Hindlimb muscle (tissue), 1 donor: ENCODE measurements at regions not wholly inside any gene's neighbourhood (a gene's known extent, or its start where the extent isn't known, plus 50 kb on each side); places are given as distances from the start of the nearest gene placed in this dataset.
A peak's percentile ranks its signal among the peaks of the same experiment; 100 is the strongest.
"Not testable (repeated sequence)": the region's sequence is repeated elsewhere in the genome, so short reads cannot be mapped to it uniquely, and the experiment has no call there.

Experiments used
- DNase-seq: peaks from one replicate; pipeline ENCODE4 v3.0.0-alpha.2; 2013

DNA sequence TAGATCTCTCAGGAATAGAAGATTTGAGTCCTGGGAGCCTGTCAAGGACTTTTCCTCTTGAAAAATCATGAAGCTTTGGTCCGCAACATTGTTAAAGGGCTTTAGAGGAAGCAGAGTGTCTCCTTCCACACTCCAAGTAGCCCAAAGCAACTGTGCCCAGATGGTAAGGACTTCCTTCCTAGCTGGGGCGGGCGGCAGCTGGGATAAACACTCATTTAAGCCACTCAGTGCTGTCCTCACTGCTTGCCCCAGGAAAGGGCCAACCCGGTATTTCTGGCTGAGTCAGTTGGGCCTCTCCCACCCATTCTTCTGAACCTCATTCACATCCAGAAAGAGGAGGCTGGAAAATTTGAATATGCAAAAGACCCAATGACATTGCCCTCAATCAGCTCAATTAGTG lies 144.3 kb downstream of the CHIC2 start:
- DNase-seq, result no peak

DNA sequence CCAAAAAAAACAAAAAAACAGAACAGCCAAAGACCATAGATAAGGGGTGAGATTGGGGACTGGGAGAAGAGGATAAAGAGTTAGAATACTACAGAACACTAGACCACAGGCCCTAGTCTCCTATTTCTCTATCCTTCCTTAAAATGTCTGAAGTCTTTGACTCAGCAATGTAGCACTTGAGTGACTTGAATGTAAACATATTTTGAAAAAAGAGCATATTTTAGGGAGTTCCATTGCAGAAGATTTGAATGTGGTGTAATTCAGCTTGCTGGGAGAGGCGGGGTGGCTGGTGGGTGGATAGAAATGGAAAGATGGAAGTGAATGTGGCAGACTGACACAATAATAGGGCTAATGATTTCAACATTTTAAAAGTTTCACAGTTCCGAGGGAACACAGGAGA lies 144.9 kb downstream of the CHIC2 start:
- no peak for DNase-seq

DNA sequence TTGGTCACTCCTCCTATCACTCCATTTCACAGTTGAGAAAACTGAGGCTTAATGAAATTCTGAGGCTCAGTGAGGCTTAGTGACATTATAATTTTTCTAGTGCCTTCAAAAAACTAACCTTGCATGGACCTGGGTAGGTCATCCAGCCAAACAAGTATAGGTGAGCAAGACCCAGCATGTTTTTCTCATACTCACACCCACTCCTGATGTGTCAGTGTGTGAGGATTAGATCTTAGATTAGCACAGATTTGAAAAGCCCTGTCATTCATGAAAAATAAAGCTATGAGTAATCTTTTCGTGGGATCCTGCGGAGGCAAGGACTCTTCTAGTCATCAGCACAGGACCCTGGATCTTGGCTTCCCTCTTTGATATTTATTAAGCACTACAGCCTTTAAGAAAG lies 146.7 kb downstream of the CHIC2 start:
- DNase-seq, result no peak

DNA sequence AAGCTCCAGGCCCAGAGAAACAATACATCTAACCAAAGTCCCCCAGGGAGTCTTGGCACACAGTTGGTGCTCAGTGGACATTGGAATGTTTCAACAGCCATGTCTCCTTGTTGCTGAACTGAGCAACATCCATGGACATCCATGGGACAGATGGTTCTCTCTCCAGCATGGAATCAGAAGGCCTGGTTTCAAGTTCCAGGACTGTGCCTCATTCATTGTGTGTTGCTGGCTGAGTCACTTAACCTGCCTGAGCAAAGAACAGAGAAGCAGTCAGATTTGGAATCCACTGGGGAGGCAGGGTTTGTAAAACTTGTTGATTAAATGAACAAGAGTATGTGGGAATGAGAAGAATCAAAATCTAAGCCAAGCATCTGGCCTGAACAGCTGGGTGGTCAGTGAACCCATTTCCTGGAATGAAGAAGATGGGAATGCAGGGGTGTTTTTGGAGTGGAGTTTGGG lies 147.9 kb downstream of the CHIC2 start:
- no peak for DNase-seq

DNA sequence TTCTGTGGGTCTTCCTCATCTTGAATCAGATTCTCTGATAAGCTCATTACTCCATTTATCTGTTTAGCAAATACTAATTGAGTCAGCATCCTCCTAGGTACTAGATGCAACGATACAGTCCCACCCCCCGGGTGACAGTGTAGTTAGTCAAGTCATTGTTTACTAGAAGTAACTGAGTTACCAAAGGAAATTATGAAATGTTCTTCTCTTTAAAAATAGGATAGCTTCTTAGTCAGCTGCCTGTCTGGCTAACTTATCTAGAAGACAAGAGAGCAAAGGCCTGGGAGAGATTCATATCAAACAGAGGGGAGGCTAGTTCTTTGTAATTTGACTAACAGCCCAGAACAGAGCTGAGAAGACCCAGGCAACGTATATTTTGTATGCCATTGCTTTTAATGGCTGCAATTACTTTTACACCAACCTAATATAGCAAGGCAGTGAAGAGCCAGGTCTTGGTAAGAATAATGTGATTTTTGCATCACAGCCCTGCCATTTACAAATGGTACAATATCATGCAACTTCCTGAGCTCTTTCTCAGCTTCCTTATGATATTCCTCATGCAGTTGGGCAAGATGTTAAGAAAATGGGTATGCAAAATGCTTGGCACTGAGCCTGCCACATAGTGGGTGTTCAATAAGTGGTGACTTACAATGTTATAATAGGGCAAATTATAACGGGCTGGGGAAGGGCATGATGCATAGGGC lies 149.9 kb downstream of the CHIC2 start:
- DNase-seq, result no peak

DNA sequence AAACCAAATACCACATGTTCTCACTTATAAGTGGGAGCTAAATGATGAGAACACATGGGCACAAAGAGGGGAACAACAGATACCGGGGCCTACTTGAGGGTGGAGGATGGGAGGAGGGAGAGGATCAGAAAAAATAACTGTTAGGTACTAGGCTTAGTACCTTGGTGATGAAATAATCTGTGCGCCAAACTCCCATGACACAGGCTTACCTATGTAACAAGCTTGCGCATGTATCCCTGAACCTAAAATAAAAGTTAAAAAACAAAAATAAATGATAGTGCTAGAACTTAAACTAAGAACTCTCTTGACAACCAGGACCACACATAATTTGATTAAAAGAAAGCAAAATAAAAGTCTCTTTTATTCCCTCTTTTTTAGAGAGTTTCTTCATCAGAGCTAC lies 150.6 kb downstream of the CHIC2 start:
- DNase-seq, result no peak

DNA sequence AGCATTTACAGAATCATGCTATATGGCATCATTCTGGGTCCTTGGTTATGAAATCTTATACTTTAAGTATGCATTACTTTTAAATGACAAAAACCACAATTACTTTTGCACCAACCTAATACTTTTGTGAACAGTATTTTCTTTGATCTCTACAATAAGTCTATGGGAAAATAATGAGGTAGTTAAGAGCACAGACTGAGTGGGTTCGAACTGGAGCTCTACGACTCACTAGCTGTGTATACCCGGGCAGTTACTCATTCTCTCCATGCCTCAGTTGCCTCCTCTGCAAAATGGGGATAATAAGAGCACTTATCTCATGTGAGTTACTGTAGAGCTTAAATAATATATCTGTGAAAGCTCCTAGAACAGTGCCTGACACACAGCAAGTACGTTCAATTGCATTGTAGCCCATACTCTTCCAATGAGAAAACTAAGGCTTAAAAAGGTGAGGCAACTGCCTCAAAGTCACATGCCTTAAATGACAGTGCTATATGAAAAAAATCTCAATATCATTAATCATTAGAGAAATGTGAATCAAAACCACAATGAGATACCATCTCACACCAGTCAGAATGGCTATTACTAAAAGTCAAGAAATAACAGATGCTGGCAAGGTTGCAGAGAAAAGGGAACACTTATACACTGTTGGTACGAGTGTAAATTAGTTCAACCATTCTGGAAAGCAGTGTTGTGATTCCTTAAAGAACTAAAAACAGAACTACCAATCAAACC lies 151.5 kb downstream of the CHIC2 start:
- no peak for DNase-seq

DNA sequence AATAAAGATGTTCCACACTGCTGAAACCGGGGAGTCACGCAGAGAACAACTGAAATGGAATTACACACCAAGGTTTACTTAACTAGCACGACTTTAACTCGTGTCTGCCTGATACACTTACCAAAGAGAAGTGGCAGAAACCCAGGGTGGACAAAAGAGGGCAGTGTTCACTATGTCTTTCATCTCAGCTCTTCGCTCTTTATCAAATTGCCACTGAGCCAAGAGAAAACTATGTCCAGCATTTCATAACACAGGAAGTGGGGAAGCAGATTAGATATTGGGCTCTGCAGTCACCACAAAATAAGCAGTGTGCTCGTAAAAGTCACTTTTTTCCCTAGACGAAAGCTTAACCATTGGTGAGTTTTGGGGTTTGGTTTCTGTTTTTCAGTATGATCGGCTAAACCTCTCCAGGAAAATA lies 155.7 kb downstream of the CHIC2 start:
- peak; percentile 68 for DNase-seq

DNA sequence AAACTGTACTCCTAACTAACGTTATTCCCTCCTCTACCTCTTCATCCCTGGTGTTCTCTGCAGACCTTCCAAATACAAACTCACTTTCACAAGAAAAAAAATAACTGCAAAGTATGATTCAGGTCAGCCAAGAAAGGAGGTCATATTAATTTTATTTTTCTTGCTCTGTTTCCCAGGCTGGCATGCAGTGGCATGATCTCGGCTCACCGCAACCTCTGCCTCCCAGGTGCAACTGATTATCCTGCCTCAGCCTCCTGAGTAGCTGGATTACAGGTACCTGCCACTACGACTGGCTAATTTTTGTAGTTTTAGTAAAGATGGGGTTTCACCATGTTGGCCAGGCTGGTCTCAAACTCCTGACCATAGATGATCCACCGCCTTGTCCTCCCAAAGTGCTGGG lies 156.6 kb downstream of the CHIC2 start:
- no peak for DNase-seq

DNA sequence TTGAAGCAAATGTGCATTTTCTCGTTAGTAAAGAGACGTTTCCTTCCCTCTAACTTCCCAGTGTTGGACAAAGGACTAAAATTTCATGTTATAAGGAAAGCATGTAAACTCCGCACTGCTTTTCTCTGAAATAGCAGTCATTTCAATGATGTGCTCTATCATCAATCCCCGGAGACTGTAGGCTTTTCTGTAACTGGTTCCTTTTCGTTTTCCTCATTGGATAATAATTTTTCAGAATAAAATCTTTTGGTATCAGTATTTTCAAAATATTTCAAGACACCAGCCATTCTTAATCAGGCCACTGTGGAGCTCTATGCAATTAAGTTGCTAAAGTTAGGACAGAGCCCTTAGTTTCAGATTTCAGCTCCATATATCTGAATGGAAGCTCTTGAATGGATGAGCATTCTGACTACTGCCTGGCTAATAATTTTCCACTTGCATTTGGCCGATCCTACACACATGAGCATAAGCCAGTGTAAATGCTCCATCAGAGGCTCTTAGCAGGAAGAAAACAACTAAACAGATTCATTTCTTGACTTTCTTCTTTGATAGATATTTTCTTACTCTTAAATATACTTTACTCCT lies 157.7 kb downstream of the CHIC2 start:
- peak; percentile 46 for DNase-seq

DNA sequence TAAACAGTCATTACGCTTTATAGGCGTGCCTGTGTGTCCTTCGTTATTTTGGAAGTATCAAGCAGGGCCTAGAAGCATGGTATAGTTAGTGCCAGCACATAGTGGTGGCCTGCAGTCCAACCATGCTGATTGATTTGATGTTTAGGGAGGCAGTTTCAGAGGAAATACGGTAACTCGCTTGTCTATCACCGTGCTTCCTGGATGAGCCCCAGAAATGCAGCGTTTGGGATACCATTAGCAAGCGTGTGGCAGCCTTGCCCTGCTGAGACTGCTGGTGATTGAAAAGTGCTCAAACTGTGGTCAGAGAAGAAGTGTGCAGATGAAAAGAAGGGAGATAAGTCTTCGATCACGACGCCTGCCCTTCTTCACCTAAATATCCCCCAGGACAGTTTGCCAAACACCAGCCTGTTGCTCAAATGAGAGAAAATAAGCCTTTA lies 158.4 kb downstream of the CHIC2 start:
- DNase-seq, result peak; percentile 69

DNA sequence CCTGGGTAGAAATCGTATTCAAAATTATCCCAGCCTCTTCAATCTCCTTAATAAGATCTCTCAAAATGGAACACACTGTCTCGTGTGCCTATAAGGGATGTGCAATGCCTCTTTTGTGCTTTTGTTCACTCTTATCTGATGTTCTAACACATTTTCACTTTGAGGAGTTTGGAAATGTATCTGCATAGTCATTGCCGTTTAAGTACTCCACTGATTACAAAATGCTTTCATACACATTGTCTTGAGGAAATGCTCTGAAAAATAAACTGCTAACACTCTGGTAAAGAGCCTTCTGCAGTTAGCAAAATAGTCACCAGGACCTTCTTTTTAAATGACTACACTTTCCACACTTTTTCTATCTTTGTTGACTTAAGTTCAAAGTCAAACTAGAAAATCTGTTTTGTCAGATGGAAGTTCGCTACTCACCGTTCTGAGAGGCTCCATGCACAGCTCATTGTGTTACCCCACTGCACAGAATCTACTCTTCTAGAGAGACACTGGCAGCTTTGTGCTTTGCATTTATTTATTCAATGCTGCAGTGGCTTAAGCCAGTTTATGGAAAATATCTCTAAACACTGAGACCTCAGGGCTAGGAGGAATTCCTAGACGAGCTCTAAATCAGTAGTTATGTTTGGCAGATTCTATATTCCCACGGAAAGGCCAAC lies 159.0 kb downstream of the CHIC2 start:
- DNase-seq, result no peak

DNA sequence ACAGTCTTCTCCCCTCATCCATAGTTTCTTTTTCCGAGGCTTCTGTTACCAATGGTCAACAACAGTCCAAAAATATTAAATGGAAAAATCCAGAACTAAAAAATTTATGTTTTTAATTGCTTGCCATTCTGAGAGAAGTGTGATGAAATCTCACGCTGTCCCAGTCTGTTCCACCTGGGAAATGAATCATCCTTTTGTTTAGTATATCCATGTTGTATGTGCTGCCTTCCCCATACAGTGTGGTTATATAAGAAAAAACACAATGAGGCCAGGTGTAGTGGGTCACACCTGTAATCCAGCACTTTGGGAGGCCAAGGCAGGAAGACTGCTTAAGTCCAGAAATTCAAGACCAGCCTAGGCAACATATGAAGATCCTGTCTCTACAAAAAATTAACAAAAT lies 161.6 kb downstream of the CHIC2 start:
- no peak for DNase-seq

DNA sequence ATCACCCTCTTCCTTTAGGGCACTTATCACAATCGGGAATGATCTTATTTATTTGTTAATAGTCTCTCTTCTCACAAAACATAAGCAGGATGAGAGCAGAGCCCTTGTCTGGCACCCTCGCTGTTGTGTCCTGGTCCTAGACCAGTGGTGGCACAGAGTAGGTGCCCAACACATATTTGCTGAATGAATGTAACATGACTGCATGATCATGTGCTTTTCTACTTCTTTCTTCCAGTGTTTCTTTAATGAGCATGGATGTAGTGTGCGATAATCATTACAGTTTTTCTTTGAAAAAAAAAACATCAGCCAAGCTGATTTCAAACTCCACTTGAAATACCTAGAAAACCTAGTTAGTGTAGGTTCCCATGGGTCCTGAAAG lies 164.1 kb downstream of the CHIC2 start:
- no peak for DNase-seq

DNA sequence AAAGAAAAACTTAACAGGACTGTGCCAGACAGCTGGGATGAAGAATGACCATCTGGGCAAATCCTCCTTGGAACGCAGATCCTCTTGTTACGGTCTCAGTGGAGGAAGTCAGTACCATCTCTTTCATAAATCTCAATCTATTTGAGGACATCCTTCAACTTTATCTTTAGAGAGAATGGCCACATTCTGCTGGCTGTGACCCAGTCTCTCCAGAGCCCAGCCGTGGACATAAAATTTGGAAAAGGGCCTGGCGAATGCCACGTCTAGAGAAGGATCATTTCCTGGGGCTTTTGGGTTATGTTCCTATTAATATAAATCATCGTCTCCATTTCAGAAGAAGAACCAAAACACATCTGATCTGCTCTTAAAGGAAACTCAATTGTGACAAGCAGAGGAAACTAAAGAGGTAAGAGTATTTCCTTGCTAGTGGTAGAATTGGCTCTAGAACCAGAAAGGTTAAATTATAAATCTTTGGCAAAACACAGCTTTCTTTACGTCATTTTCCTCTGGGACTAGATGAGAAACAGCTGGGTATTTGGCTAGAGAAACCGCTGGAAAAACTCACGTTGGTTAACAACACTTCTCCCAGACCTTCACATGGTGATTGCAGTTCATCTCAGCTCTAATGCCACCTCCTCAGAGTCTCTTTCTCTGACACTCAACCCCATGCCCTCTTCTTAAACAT lies 164.7 kb downstream of the CHIC2 start:
- DNase-seq, result peak; percentile 50

DNA sequence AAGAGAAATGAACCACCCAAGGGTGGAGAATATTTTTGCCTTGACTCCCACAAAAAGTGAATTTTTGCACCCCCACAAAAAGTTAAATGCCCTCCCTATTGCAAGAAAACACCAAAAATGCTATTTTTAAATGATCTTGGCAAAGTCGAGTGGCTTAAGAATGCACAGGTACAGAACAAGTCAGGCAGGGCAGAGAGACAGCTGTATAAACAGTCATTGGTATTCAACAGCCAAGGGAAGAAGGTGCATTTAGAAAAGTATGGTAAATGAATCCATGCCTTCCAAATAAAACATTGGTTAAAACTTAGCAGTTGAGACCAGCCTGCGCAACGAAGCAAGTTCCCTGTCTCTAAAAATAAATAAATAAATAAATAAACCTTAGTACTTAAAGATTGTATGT lies 169.3 kb downstream of the CHIC2 start:
- no peak for DNase-seq

DNA sequence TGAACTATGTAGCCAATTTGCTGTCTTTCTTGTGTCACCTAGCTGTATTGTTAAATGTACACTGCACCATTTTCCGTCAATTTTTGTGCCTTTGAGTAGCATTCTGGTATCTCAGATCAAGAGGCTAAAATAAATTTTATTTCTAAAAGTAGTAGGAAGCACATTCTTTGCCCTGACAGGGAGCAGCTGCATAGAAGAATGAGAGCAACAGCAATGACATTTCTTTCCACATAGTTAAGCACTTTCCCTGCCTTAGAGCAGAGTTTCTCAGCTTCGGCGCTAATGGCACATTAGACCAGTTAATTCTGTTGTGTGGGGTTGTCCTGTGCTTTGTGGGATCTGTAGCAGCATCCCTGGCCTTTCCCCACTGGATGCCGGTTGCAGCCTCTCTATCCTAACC lies 173.9 kb downstream of the CHIC2 start:
- no peak for DNase-seq

DNA sequence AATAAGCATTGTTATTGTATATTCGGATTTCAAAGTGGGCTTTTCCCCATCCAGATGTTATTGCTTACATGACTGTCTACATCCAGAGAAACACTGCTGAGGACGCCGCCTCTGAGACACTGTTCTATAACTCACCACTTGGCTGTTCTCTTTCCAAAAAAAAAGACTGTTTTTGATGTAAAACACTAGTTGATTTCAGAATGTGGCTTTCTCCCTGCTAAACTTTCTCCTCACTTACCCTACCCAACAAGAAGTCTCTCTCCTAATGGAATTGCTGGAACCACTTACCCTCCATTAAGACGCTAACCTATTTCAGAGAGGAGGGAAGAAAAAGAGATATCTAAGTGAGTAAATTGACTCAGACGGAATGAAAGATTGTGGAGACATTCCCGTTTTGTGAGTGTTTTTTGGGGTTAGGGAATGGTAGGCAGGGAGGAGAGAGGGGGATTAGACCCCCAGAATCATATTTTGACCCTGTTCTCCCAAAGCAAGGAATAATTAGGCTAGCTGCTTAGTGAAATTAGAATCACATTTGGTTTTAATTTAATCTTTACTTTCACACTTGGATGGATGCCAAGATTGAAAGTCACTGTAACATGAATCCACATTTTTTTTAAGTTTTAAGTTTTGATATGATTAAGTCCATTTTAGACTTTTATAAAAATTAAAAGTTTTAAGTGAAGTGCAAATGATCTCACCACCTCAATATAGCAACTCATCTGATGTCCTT lies 174.9 kb downstream of the CHIC2 start:
- DNase-seq, result no peak

DNA sequence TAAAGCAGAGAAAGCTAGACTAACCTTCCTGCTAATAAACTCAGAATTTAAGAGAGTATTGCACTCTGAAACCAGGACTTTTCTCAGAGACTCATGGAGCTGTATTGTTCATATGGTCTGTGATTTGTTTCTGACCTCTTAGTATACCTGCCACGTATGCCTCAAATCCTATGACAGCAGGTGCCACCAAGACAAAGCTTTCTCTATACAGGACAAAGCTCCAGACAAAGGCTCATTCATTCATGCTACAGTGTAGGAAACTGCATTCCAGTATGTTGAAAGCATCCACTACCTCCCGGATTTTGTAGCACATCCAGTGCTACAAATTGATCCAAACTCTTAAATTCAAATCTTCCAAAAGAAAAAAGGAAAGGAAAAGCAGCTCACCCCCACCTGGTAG lies 178.3 kb downstream of the CHIC2 start:
- DNase-seq, result no peak

DNA sequence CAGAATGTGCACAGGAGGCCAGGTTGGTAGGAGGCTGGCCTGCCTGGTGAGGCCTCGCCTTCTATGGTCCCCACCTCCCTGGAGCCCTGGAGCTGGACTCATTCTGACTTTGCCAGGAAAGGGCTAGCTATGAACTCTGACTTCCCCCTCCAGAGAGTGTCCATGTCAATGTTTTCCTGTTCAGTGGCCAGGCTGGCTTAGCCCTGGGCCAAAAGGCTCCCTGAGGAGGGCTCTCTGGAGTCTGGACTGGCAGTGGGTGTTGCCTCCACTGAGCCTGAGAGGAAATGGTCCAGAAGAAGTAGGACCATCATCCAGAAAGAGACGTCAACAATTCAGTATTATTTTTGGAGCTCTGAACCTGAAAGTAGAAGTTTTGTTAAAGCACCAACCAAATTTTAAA lies 178.7 kb downstream of the CHIC2 start:
- DNase-seq, result no peak

DNA sequence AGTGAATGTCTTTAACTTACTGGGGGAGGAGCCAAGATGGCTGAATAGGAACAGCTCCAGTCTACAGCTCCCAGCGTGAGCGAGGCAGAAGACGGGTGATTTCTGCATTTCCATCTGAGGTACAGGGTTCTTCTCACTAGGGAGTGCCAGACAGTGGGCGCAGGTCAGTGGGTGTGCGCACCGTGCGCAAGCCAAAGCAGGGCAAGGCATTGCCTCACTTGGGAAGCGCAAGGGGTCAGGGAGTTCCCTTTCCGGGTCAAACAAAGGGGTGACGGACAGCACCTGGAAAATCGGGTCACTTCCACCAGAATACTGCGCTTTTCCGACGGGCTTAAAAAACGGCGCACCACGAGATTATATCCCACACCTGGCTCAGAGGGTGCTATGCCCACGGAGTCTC lies 187.3 kb downstream of the CHIC2 start:
- DNase-seq, result not testable (repeated sequence)

DNA sequence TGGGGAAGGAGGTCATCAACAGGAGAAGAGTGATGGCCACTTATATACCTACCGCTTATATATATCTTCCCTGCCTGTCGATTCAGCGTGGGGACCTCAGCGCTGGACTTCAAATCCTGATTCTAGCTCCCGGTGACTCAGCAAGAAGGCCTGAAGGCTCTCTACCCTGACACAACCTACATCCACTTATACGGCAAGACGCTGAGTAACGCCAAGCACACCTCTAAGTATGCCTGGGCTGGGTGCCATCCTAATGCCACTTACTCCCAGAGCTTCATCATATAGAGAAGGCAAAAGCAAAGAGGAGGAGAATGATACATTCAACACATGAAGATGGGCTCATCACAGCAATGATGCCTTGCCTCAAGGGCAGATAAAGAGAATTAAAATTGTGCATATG lies 198.3 kb downstream of the CHIC2 start:
- no peak for DNase-seq
